IMR-90 (cell line): ENCODE measurements at regions not wholly inside any gene's neighbourhood (a gene's known extent, or its start where the extent isn't known, plus 50 kb on each side); places are given as distances from the start of the nearest gene placed in this dataset.

Experiments used
- ATAC-seq: fragments of 200-7000 bp; cut with Tn5 transposase; 2 replicates; pipeline ENCODE4 v1.9.1; 2020; ENCODE audit warnings: low read depth, mild to moderate bottlenecking, moderate library complexity
- BruUV-seq: library from RNA; stranded (reverse); fragments of 400-500 nt; replicated peaks from 2 replicates; lab custom pipeline; 2021; lab: Mats Ljungman, UMichigan
- CTCF ChIA-PET: fragments of 300-600 bp; formaldehyde crosslinking; extraction: SDS; loops from one replicate; lab custom pipeline; 2021; ENCODE audit warnings: antibody characterized with exemption; lab: Yijun Ruan, JAX
- POLR2A ChIA-PET: fragments of 300-600 bp; sonication (Branson Sonifier 250); formaldehyde crosslinking; loops from one replicate; lab custom pipeline; 2022; ENCODE audit warnings: antibody characterized with exemption; ENCODE audit not compliant: unreplicated experiment; lab: Charles Lee
- DNase-seq: peaks from one replicate; pipeline ENCODE4 v3.0.0; 2013
- H2AFZ ChIP-seq: replicated peaks from 2 replicates; pipeline ENCODE3; 2013; ENCODE audit warnings: low read length, mild to moderate bottlenecking; ENCODE audit not compliant: poor library complexity
- H2AK5ac ChIP-seq: 2 replicates; pipeline ENCODE4 v1.6.1; 2013; ENCODE audit warnings: low read depth, low read length, inconsistent platforms
- H2AK9ac ChIP-seq: replicated peaks from 2 replicates; pipeline ENCODE3; 2013; ENCODE audit warnings: mild to moderate bottlenecking, low read depth, low read length, moderate library complexity; ENCODE audit not compliant: poor library complexity
- H2BK120ac ChIP-seq: 2 replicates; pipeline ENCODE4 v1.6.1; 2013; ENCODE audit warnings: low read depth, low read length, inconsistent platforms
- H2BK15ac ChIP-seq: 3 replicates; pipeline ENCODE4 v1.6.1; 2013; ENCODE audit warnings: low read depth, low read length, inconsistent platforms
- H2BK20ac ChIP-seq: 2 replicates; pipeline ENCODE4 v1.6.1; 2013; ENCODE audit warnings: low read depth, mild to moderate bottlenecking, inconsistent platforms, low read length, moderate library complexity
- H2BK5ac ChIP-seq: 2 replicates; pipeline ENCODE4 v1.6.1; 2013; ENCODE audit warnings: mild to moderate bottlenecking, low read depth, low read length, inconsistent platforms; ENCODE audit not compliant: poor library complexity, severe bottlenecking
- H3K14ac ChIP-seq: replicated peaks from 2 replicates; pipeline ENCODE4 v1.6.1; 2013; ENCODE audit warnings: low read depth, low read length, inconsistent platforms
- H3K18ac ChIP-seq: 2 replicates; pipeline ENCODE4 v1.6.1; 2013; ENCODE audit warnings: low read depth, low read length, control low read depth
- H3K23ac ChIP-seq: 2 replicates; pipeline ENCODE4 v1.6.1; 2013; ENCODE audit warnings: low read depth, low read length, inconsistent platforms
- H3K27ac ChIP-seq: 2 replicates; pipeline ENCODE4 v1.5.1; 2013; ENCODE audit warnings: mild to moderate bottlenecking, control low read depth, low read length; ENCODE audit not compliant: insufficient read depth
- H3K27me3 ChIP-seq: 2 replicates; pipeline ENCODE4 v1.6.1; 2013; ENCODE audit warnings: low read length; ENCODE audit not compliant: control insufficient read depth, insufficient read depth
- H3K36me3 ChIP-seq: 2 replicates; pipeline ENCODE4 v1.6.1; 2013; ENCODE audit warnings: low read length, mixed read lengths; ENCODE audit not compliant: control insufficient read depth, insufficient read depth
- H3K4ac ChIP-seq: 2 replicates; pipeline ENCODE4 v1.6.1; 2013; ENCODE audit warnings: low read depth, low read length, inconsistent platforms
- H3K4me1 ChIP-seq: 2 replicates; pipeline ENCODE4 v1.6.1; 2013; ENCODE audit warnings: low read length, mixed read lengths; ENCODE audit not compliant: control insufficient read depth, insufficient read depth
- H3K4me2 ChIP-seq: 2 replicates; pipeline ENCODE4 v1.6.1; 2013; ENCODE audit warnings: low read depth, mild to moderate bottlenecking, control low read depth, low read length, moderate library complexity
- H3K4me3 ChIP-seq: 2 replicates; pipeline ENCODE4 v1.5.1; 2013; ENCODE audit warnings: low read depth, mild to moderate bottlenecking, control low read depth, low read length, moderate library complexity; ENCODE audit not compliant: insufficient read depth
- H3K56ac ChIP-seq: 2 replicates; pipeline ENCODE4 v1.6.1; 2013; ENCODE audit warnings: low read length, inconsistent platforms; ENCODE audit not compliant: insufficient read depth; ENCODE audit errors: extremely low read depth
- H3K79me1 ChIP-seq, 2 experiments: 2 replicates each; pipeline ENCODE4 v1.6.1; 2013; ENCODE audit warnings: low read length in 2 of 2, inconsistent platforms in 1 of 2, low read depth in 1 of 2
- H3K9ac ChIP-seq: 2 replicates; pipeline ENCODE4 v1.6.1; 2013; ENCODE audit warnings: low read depth, low read length, control low read depth
- H3K9me1 ChIP-seq: 2 replicates; pipeline ENCODE4 v1.6.1; 2013; ENCODE audit warnings: low read length, inconsistent platforms; ENCODE audit not compliant: insufficient read depth
- H3K9me3 ChIP-seq: 2 replicates; pipeline ENCODE4 v1.6.1; 2013; ENCODE audit warnings: low read length; ENCODE audit not compliant: control insufficient read depth, insufficient read depth
- H4K20me1 ChIP-seq: 2 replicates; pipeline ENCODE4 v1.6.1; 2013; ENCODE audit warnings: low read length, inconsistent platforms; ENCODE audit not compliant: insufficient read depth
- H4K5ac ChIP-seq: 2 replicates; pipeline ENCODE4 v1.6.1; 2013; ENCODE audit warnings: mild to moderate bottlenecking, low read depth, low read length, control low read depth
- H4K8ac ChIP-seq, 2 experiments: 2 replicates each; pipeline ENCODE4 v1.6.1; 2013; ENCODE audit warnings: low read depth in 2 of 2, low read length in 2 of 2, control low read depth in 1 of 2, inconsistent platforms in 1 of 2
- H4K91ac ChIP-seq: 2 replicates; pipeline ENCODE4 v1.6.1; 2013; ENCODE audit warnings: low read depth, low read length, inconsistent platforms; ENCODE audit not compliant: insufficient read depth
- BHLHE40 ChIP-seq: fragments of 150-350 bp; IDR thresholded peaks from 2 replicates; pipeline ENCODE4 v1.6.1; 2016; ENCODE audit warnings: mild to moderate bottlenecking, low read depth, low read length
- CEBPB ChIP-seq: IDR thresholded peaks from 2 replicates; pipeline ENCODE4 v1.6.1; 2012; ENCODE audit warnings: low read depth, low read length, improper control_type of control experiment
- CHD1 ChIP-seq: IDR thresholded peaks from 2 replicates; pipeline ENCODE4 v1.6.1; 2012; ENCODE audit warnings: low read depth, low read length, improper control_type of control experiment
- ELK1 ChIP-seq: fragments of 150-350 bp; IDR thresholded peaks from 2 replicates; pipeline ENCODE4 v1.6.1; 2016; ENCODE audit warnings: low read depth, mild to moderate bottlenecking, low read length, moderate library complexity, borderline replicate concordance
- FOS ChIP-seq: fragments of 150-350 bp; IDR thresholded peaks from 2 replicates; pipeline ENCODE4 v1.6.1; 2016; ENCODE audit warnings: low read depth, low read length
- MAFK ChIP-seq: IDR thresholded peaks from 2 replicates; pipeline ENCODE4 v1.6.1; 2012; ENCODE audit warnings: low read depth, low read length, improper control_type of control experiment
- MAZ ChIP-seq: IDR thresholded peaks from 2 replicates; pipeline ENCODE4 v1.6.1; 2012; ENCODE audit warnings: low read depth, mild to moderate bottlenecking, low read length, improper control_type of control experiment, moderate library complexity, borderline replicate concordance
- MXI1 ChIP-seq: IDR thresholded peaks from 2 replicates; pipeline ENCODE4 v1.6.1; 2012; ENCODE audit warnings: low read depth, mild to moderate bottlenecking, low read length, moderate library complexity, borderline replicate concordance
- NFE2L2 ChIP-seq: fragments of 150-350 bp; IDR thresholded peaks from 2 replicates; pipeline ENCODE4 v1.6.1; 2016; ENCODE audit warnings: low read depth, mild to moderate bottlenecking, low read length
- POLR2A ChIP-seq: IDR thresholded peaks from 2 replicates; pipeline ENCODE4 v1.6.1; 2012; ENCODE audit warnings: mild to moderate bottlenecking, low read depth, low read length
- RAD21 ChIP-seq: IDR thresholded peaks from 2 replicates; pipeline ENCODE4 v1.6.1; 2012; ENCODE audit warnings: low read length, improper control_type of control experiment
- RCOR1 ChIP-seq: IDR thresholded peaks from 2 replicates; pipeline ENCODE4 v1.6.1; 2012; ENCODE audit warnings: mild to moderate bottlenecking, low read length, improper control_type of control experiment; ENCODE audit not compliant: insufficient replicate concordance
- RFX5 ChIP-seq: IDR thresholded peaks from 2 replicates; pipeline ENCODE4 v1.8.0; 2012; ENCODE audit warnings: low read depth, mild to moderate bottlenecking, low read length, moderate library complexity
- SMC3 ChIP-seq: fragments of 150-350 bp; IDR thresholded peaks from 2 replicates; pipeline ENCODE4 v1.6.1; 2016; ENCODE audit warnings: low read depth, mild to moderate bottlenecking, antibody characterized with exemption, low read length, moderate library complexity
- USF2 ChIP-seq: fragments of 150-350 bp; IDR thresholded peaks from 2 replicates; pipeline ENCODE4 v1.6.1; 2017; ENCODE audit warnings: mild to moderate bottlenecking, antibody characterized with exemption, low read length, low read depth
- WGBS, 2 experiments: methylation state at CpG; one replicate each; pipeline versions ENCODE4 v1.1.5 to v1.1.7; 2013; ENCODE audit warnings: missing lambda C conversion rate in 2 of 2; ENCODE audit not compliant: insufficient read length in 1 of 2; ENCODE audit errors: extremely low coverage in 2 of 2; 5-methylcytosine and 5-hydroxymethylcytosine counted together
- dilution Hi-C: fragments of 300-500 bp; cut with HindIII; formaldehyde crosslinking; loops from one replicate; pipeline ENCODE4 v1.14.3; 2018; ENCODE audit warnings: low sequenced_read_pairs; ENCODE audit not compliant: unreplicated experiment
- in situ Hi-C: fragments of 300-500 bp; cut with MboI; formaldehyde crosslinking; loops from 3 replicates; pipeline ENCODE4 v1.14.3; 2019; ENCODE audit warnings: low sequenced_read_pairs, inconsistent platforms, mixed read lengths
- intact Hi-C: fragments of 100-400 bp; cut with micrococcal nuclease; formaldehyde crosslinking; loops from 2 replicates; pipeline ENCODE4 v1.10.0; 2022
- TF ChIP-seq, protein P1 (sequence below): conservative IDR thresholded peaks from 2 replicates; pipeline ENCODE4 v1.5.1; 2012; ENCODE audit warnings: mild to moderate bottlenecking, low read depth, low read length, improper control_type of control experiment

- TF ChIP-seq USF2 (no peak), RCOR1 (no peak), MAFK (no peak), MAZ (no peak), NFE2L2 (no peak), RFX5 (no peak), SMC3 (no peak), ELK1 (no peak), POLR2A (no peak), RAD21 (no peak), CEBPB (no peak), MXI1 (no peak), BHLHE40 (no peak), CHD1 (no peak), FOS (no peak)
- TF ChIP-seq, protein P1, sequence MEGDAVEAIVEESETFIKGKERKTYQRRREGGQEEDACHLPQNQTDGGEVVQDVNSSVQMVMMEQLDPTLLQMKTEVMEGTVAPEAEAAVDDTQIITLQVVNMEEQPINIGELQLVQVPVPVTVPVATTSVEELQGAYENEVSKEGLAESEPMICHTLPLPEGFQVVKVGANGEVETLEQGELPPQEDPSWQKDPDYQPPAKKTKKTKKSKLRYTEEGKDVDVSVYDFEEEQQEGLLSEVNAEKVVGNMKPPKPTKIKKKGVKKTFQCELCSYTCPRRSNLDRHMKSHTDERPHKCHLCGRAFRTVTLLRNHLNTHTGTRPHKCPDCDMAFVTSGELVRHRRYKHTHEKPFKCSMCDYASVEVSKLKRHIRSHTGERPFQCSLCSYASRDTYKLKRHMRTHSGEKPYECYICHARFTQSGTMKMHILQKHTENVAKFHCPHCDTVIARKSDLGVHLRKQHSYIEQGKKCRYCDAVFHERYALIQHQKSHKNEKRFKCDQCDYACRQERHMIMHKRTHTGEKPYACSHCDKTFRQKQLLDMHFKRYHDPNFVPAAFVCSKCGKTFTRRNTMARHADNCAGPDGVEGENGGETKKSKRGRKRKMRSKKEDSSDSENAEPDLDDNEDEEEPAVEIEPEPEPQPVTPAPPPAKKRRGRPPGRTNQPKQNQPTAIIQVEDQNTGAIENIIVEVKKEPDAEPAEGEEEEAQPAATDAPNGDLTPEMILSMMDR, result no peak
- Histone ChIP-seq H3K9ac (no peak overlapping the region), H3K14ac (no peak overlapping the region), H2AK5ac (no peak overlapping the region), H2BK5ac (no peak overlapping the region), H3K4me1 (no peaks in the 10 kb centered on the region), H3K56ac (no peak overlapping the region), H4K5ac (no peak overlapping the region), H3K36me3 (no peaks in the 10 kb centered on the region), H2AK9ac (no peak overlapping the region), H3K4ac (no peak overlapping the region), H3K4me3 (no peak overlapping the region), H4K8ac (no peak overlapping the region), H3K4me2 (no peak overlapping the region), H4K91ac (no peak overlapping the region), H2BK20ac (no peak overlapping the region), H2BK15ac (no peak overlapping the region), H3K27me3 (no peaks in the 10 kb centered on the region; the same call in 1 of the 2 replicates), H3K23ac (no peak overlapping the region), H2BK120ac (no peak overlapping the region), H3K27ac (no peak overlapping the region), H3K18ac (no peak overlapping the region), H4K20me1 (no peaks in the 10 kb centered on the region), H3K9me3 (no peaks in the 10 kb centered on the region), H3K9me1 (no peaks in the 10 kb centered on the region), H3K79me1 (no peaks in the 10 kb centered on the region), H2AFZ (no peak overlapping the region)
- in situ Hi-C loops (no loop called here), intact Hi-C loops (no loop called here), dilution Hi-C loops (no loop called here)
- no CpG with 5 or more reads among the region's 2 CpGs for WGBS, 2 experiments
- POLR2A ChIA-PET, result no interaction called here
- CTCF ChIA-PET, result interaction anchor here (1.5 kb wide), 1 partner anchor 17 kb away, joined by 3 read pairs; no protein-coding TSS in a partner anchor
- DNase-seq (no peak), ATAC-seq (no peak)
- no TSS peak for BruUV-seq
These were observed 498.3 kb downstream of the TMEM135 start for GRCh38 chr11:87536016-87536415.
